HepG2 (cell line): ENCODE measurements at regions not wholly inside any gene's neighbourhood (a gene's known extent, or its start where the extent isn't known, plus 50 kb on each side); places are given as distances from the start of the nearest gene placed in this dataset.

ENCODE experiments used
- BCL6 ChIP-seq: IDR thresholded peaks from 2 replicates; pipeline ENCODE4 v1.6.1; 2016; ENCODE audit warnings: missing genetic modification reagents, missing compliant biosample characterization
- HOXD1 ChIP-seq: sonication (generic); formaldehyde crosslinking; IDR thresholded peaks from 2 replicates; pipeline ENCODE4 v1.5.0; 2020; ENCODE audit warnings: missing genetic modification reagents
- JUN ChIP-seq: sonication (generic); formaldehyde crosslinking; IDR thresholded peaks from 2 replicates; pipeline ENCODE4 v1.4.0; 2020; ENCODE audit warnings: mild to moderate bottlenecking, missing genetic modification reagents
- MED1 ChIP-seq: sonication (generic); formaldehyde crosslinking; IDR thresholded peaks from 2 replicates; pipeline ENCODE4 v1.4.0; 2020; ENCODE audit warnings: missing genetic modification reagents
- NFE2L2 ChIP-seq: fragments of 150-350 bp; IDR thresholded peaks from 2 replicates; pipeline ENCODE4 v1.6.1; 2014; ENCODE audit warnings: low read length
- PHF21A ChIP-seq: sonication (generic); formaldehyde crosslinking; IDR thresholded peaks from 2 replicates; pipeline ENCODE4 v1.5.0; 2020; ENCODE audit warnings: mild to moderate bottlenecking, missing genetic modification reagents
- POGZ ChIP-seq: sonication (generic); formaldehyde crosslinking; IDR thresholded peaks from 2 replicates; pipeline ENCODE4 v1.4.0; 2020; ENCODE audit warnings: mild to moderate bottlenecking, missing genetic modification reagents
- POLR2AphosphoS5 ChIP-seq: IDR thresholded peaks from 2 replicates; pipeline ENCODE4 v1.6.1; 2012; ENCODE audit warnings: low read depth, low read length
- RXRA ChIP-seq: sonication (generic); formaldehyde crosslinking; IDR thresholded peaks from 2 replicates; pipeline ENCODE4 v1.5.1; 2020; ENCODE audit warnings: missing genetic modification reagents
- XBP1 ChIP-seq: sonication (generic); formaldehyde crosslinking; IDR thresholded peaks from 2 replicates; pipeline ENCODE4 v1.5.0; 2020; ENCODE audit warnings: missing genetic modification reagents
- ZFAT ChIP-seq: sonication (generic); formaldehyde crosslinking; conservative IDR thresholded peaks from 2 replicates; pipeline ENCODE4 v1.8.1; 2023; ENCODE audit warnings: missing genetic modification reagents, inconsistent platforms
- ZMYM2 ChIP-seq: sonication (generic); formaldehyde crosslinking; IDR thresholded peaks from 2 replicates; pipeline ENCODE4 v1.8.0; 2022; ENCODE audit warnings: mild to moderate bottlenecking, missing genetic modification reagents
- ZMYM4 ChIP-seq: sonication (generic); formaldehyde crosslinking; IDR thresholded peaks from 2 replicates; pipeline ENCODE4 v1.8.1; 2023; ENCODE audit warnings: mild to moderate bottlenecking, missing genetic modification reagents
- ZNF24 ChIP-seq: fragments of 450-650 bp; IDR thresholded peaks from 2 replicates; pipeline ENCODE4 v1.6.1; 2017; ENCODE audit warnings: antibody characterized with exemption, mild to moderate bottlenecking
- ZNF567 ChIP-seq: sonication (generic); formaldehyde crosslinking; IDR thresholded peaks from 2 replicates; pipeline ENCODE4 v1.8.1; 2023; ENCODE audit warnings: mild to moderate bottlenecking, missing genetic modification reagents, borderline replicate concordance
- ZNF761 ChIP-seq: sonication (generic); formaldehyde crosslinking; conservative IDR thresholded peaks from 2 replicates; pipeline ENCODE4 v1.4.0; 2020; ENCODE audit warnings: mild to moderate bottlenecking, missing genetic modification reagents
- ZNF780A ChIP-seq: sonication (generic); formaldehyde crosslinking; IDR thresholded peaks from 2 replicates; pipeline ENCODE4 v1.8.0; 2022; ENCODE audit warnings: mild to moderate bottlenecking, missing genetic modification reagents, moderate library complexity
- TF ChIP-seq, protein P1 (sequence below): sonication (generic); formaldehyde crosslinking; IDR thresholded peaks from 2 replicates; pipeline ENCODE4 v1.4.0; 2020; ENCODE audit warnings: missing genetic modification reagents
- TF ChIP-seq, protein P2 (sequence below): sonication (generic); formaldehyde crosslinking; IDR thresholded peaks from 2 replicates; pipeline ENCODE4 v1.4.0; 2020; ENCODE audit warnings: mild to moderate bottlenecking, missing genetic modification reagents
- TF ChIP-seq, protein P3 (sequence below): sonication (generic); formaldehyde crosslinking; IDR thresholded peaks from 2 replicates; pipeline ENCODE4 v1.8.0; 2022; ENCODE audit warnings: missing genetic modification reagents, mild to moderate bottlenecking, moderate library complexity, borderline replicate concordance
- TF ChIP-seq, protein P4 (sequence below): IDR thresholded peaks from 2 replicates; pipeline ENCODE4 v1.6.1; 2018; ENCODE audit warnings: missing genetic modification reagents, mild to moderate bottlenecking, missing compliant biosample characterization
- TF ChIP-seq, protein P5 (sequence below): sonication (generic); formaldehyde crosslinking; conservative IDR thresholded peaks from 2 replicates; pipeline ENCODE4 v1.4.0; 2020; ENCODE audit warnings: missing genetic modification reagents

DNA sequence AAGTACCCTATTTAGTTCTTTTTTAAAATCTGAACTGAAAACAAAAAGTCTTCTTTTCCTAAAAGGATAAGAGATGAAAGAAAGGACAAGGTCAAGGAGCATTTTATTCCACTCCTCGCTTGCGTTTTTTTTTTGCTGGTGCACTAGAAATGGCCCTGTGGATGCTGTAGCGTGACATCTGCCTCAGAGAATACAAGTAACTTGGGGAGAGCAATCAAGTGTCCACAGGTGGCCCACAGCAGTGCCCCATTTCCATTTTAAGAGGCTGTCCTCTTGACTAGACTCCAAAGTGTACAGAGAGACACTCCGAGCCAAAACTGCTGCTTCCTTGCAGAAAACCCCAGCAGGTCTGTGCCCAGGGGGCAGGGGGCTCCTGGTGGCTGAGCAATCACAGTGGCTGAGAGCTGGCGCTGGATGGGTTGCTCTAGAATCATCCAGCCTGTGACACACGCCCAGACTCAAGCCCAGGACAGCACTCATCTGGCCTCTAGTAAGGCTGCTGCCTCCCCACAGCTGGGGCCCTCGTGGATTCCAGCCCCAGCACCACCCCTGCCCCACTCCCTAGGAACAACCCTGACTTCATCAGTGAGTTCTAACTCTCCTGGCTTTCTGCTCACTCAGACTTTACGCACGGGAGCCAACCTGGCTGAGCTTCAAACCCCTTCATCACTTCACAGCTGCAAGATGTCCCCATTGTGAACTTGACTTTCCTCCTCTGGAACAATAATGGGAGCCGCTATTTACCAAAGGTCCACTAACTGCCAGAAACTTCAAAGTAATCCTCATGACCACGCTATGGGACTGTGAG is 71.1 kb upstream of the SPATA12 start (continued):
- TF ChIP-seq PHF21A (CRISPR knock-in tag) (peak; percentile 42; the same call in 1 of the 2 replicates), ZNF24 (no peak), HOXD1 (no peak), ZNF780A (CRISPR knock-in tag) (no peak), ZNF761 (0 out of 2 replicates have a peak, but pooled peaks have one; percentile 37), ZMYM2 (CRISPR knock-in tag) (0 out of 2 replicates have a peak, but pooled peaks have one; percentile 41), ZMYM4 (CRISPR knock-in tag) (no peak), ZFAT (CRISPR knock-in tag) (no peak), ZNF567 (no peak), MED1 (0 out of 2 replicates have a peak, but pooled peaks have one; percentile 44), NFE2L2 (no peak), POGZ (CRISPR knock-in tag) (peak; percentile 27; the same call in 1 of the 2 replicates), BCL6 (CRISPR knock-in tag) (peak; percentile 92), POLR2AphosphoS5 (no peak), RXRA (CRISPR knock-in tag) (peak; percentile 74), JUN (CRISPR knock-in tag) (peak; percentile 45; the same call in 1 of the 2 replicates), XBP1 (CRISPR knock-in tag) (no peak)
- TF ChIP-seq, protein P1, sequence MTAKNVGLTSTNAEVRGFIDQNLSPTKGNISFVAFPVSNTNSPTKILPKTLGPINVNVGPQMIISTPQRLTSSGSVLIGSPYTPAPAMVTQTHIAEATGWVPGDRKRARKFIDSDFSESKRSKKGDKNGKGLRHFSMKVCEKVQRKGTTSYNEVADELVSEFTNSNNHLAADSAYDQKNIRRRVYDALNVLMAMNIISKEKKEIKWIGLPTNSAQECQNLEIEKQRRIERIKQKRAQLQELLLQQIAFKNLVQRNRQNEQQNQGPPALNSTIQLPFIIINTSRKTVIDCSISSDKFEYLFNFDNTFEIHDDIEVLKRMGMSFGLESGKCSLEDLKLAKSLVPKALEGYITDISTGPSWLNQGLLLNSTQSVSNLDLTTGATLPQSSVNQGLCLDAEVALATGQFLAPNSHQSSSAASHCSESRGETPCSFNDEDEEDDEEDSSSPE, result 0 out of 2 replicates have a peak, but pooled peaks have one; percentile 22
- TF ChIP-seq, protein P2, sequence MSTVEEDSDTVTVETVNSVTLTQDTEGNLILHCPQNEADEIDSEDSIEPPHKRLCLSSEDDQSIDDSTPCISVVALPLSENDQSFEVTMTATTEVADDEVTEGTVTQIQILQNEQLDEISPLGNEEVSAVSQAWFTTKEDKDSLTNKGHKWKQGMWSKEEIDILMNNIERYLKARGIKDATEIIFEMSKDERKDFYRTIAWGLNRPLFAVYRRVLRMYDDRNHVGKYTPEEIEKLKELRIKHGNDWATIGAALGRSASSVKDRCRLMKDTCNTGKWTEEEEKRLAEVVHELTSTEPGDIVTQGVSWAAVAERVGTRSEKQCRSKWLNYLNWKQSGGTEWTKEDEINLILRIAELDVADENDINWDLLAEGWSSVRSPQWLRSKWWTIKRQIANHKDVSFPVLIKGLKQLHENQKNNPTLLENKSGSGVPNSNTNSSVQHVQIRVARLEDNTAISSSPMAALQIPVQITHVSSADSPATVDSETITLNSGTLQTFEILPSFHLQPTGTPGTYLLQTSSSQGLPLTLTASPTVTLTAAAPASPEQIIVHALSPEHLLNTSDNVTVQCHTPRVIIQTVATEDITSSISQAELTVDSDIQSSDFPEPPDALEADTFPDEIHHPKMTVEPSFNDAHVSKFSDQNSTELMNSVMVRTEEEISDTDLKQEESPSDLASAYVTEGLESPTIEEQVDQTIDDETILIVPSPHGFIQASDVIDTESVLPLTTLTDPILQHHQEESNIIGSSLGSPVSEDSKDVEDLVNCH (CRISPR knock-in tag), result no peak
- TF ChIP-seq, protein P3, sequence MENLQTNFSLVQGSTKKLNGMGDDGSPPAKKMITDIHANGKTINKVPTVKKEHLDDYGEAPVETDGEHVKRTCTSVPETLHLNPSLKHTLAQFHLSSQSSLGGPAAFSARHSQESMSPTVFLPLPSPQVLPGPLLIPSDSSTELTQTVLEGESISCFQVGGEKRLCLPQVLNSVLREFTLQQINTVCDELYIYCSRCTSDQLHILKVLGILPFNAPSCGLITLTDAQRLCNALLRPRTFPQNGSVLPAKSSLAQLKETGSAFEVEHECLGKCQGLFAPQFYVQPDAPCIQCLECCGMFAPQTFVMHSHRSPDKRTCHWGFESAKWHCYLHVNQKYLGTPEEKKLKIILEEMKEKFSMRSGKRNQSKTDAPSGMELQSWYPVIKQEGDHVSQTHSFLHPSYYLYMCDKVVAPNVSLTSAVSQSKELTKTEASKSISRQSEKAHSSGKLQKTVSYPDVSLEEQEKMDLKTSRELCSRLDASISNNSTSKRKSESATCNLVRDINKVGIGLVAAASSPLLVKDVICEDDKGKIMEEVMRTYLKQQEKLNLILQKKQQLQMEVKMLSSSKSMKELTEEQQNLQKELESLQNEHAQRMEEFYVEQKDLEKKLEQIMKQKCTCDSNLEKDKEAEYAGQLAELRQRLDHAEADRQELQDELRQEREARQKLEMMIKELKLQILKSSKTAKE (CRISPR knock-in tag), result peak; percentile 56; the same call in 1 of the 2 replicates
- TF ChIP-seq, protein P4, sequence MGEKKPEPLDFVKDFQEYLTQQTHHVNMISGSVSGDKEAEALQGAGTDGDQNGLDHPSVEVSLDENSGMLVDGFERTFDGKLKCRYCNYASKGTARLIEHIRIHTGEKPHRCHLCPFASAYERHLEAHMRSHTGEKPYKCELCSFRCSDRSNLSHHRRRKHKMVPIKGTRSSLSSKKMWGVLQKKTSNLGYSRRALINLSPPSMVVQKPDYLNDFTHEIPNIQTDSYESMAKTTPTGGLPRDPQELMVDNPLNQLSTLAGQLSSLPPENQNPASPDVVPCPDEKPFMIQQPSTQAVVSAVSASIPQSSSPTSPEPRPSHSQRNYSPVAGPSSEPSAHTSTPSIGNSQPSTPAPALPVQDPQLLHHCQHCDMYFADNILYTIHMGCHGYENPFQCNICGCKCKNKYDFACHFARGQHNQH (CRISPR knock-in tag), result no peak
- TF ChIP-seq, protein P5, sequence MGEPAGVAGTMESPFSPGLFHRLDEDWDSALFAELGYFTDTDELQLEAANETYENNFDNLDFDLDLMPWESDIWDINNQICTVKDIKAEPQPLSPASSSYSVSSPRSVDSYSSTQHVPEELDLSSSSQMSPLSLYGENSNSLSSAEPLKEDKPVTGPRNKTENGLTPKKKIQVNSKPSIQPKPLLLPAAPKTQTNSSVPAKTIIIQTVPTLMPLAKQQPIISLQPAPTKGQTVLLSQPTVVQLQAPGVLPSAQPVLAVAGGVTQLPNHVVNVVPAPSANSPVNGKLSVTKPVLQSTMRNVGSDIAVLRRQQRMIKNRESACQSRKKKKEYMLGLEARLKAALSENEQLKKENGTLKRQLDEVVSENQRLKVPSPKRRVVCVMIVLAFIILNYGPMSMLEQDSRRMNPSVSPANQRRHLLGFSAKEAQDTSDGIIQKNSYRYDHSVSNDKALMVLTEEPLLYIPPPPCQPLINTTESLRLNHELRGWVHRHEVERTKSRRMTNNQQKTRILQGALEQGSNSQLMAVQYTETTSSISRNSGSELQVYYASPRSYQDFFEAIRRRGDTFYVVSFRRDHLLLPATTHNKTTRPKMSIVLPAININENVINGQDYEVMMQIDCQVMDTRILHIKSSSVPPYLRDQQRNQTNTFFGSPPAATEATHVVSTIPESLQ, result no peak
